IPS DF 6.9 (cell line): ENCODE measurements at regions not wholly inside any gene's neighbourhood (a gene's known extent, or its start where the extent isn't known, plus 50 kb on each side); places are given as distances from the start of the nearest gene placed in this dataset.

Experiments used
- DNase-seq: peaks from one replicate; pipeline ENCODE4 v3.0.0-alpha.2; 2013; ENCODE audit warnings: low read depth, low spot score
- H3K27ac ChIP-seq: one replicate; pipeline ENCODE4 v1.5.1; 2013; ENCODE audit warnings: low read length, control low read depth
- H3K27me3 ChIP-seq: 2 replicates; pipeline ENCODE4 v1.6.1; 2013; ENCODE audit warnings: mild to moderate bottlenecking, low read length; ENCODE audit not compliant: control insufficient read depth, insufficient read depth
- H3K36me3 ChIP-seq: 2 replicates; pipeline ENCODE4 v1.6.1; 2013; ENCODE audit warnings: low read length; ENCODE audit not compliant: control insufficient read depth, insufficient read depth
- H3K4me1 ChIP-seq: 2 replicates; pipeline ENCODE4 v1.6.1; 2013; ENCODE audit warnings: low read length; ENCODE audit not compliant: control insufficient read depth, insufficient read depth
- H3K4me3 ChIP-seq: 2 replicates; pipeline ENCODE4 v1.5.1; 2013; ENCODE audit warnings: mild to moderate bottlenecking, low read length
- H3K9me3 ChIP-seq: 2 replicates; pipeline ENCODE4 v1.6.1; 2013; ENCODE audit warnings: low read length, inconsistent platforms; ENCODE audit not compliant: control insufficient read depth, insufficient read depth
- WGBS: extraction: QIAGEN DNeasy Blood & Tissue Kit; methylation state at CpG from one replicate; pipeline ENCODE4 v1.1.7; 2013; ENCODE audit warnings: mixed read lengths, missing lambda C conversion rate; ENCODE audit not compliant: insufficient read length, insufficient coverage; 5-methylcytosine and 5-hydroxymethylcytosine counted together

DNA sequence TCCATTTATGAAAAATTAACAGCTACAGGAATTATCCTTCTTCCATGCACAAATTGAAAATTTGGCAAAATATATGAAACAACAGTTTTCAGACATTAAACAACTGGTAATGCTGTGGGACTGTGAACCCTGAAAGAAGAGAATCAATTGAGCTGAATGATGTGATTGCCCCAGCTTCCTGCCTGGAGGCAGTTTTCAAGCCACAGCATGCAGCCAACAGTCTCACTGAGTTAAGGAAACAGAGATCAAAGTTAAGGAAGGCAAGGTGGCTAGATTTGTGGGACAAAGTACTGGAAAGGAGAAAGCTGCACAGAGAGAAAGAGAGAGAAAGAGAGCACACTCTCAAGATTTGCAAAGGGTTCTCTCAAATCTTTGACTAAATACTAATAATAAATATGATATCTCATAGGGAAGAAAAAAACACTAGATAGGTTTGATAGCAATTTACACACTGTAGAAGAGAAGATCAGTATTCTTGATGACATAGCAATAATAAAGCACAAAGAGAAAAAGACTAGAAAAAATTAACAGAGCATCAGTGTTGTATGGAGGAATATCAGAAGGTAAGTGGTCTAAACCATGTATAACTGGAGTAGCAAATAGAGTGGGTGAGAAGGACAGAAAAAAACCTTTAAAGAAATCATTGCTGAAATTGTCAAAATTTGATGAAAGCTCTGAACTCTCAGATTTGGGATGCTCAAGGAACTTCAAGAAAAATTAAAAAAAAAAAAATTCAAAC is 70.1 kb upstream of the CNKSR3 start:
- DNase-seq, result no peak

DNA sequence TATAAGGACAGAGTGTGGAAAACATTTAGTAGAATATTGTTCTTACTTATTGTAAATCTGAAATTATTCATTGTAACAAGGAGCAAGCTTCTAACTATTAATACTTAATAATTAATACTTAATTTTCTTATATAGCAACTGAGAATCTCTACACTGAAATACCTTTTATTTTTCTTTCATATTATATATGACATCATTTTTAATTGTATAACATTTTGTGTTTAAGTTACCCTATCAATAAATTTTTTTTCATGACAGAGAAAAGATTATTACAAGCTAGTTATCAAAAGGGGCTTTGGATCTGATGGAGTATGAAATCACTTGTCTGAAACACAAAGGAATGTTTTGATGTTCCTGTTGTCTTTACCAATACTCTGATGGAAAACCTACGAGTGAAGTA is 72.2 kb upstream of the CNKSR3 start:
- WGBS, result no CpG with 5 or more reads among the region's 1 CpG
- Histone ChIP-seq H3K4me3 (no peak overlapping the region), H3K36me3 (no peaks in the 10 kb centered on the region), H3K27me3 (no peaks in the 10 kb centered on the region), H3K27ac (no peak overlapping the region), H3K4me1 (no peaks in the 10 kb centered on the region), H3K9me3 (no peaks in the 10 kb centered on the region)
- DNase-seq, result no peak

More for the DNA sequence above, 70.1 kb upstream of the CNKSR3 start:
- no peaks in the 10 kb centered on the region for H3K4me1 ChIP-seq
- H3K9me3 ChIP-seq, result no peaks in the 10 kb centered on the region
- no peaks in the 10 kb centered on the region for H3K27me3 ChIP-seq
- no peak overlapping the region for H3K4me3 ChIP-seq
- H3K36me3 ChIP-seq, result no peaks in the 10 kb centered on the region
- no peak overlapping the region for H3K27ac ChIP-seq

DNA sequence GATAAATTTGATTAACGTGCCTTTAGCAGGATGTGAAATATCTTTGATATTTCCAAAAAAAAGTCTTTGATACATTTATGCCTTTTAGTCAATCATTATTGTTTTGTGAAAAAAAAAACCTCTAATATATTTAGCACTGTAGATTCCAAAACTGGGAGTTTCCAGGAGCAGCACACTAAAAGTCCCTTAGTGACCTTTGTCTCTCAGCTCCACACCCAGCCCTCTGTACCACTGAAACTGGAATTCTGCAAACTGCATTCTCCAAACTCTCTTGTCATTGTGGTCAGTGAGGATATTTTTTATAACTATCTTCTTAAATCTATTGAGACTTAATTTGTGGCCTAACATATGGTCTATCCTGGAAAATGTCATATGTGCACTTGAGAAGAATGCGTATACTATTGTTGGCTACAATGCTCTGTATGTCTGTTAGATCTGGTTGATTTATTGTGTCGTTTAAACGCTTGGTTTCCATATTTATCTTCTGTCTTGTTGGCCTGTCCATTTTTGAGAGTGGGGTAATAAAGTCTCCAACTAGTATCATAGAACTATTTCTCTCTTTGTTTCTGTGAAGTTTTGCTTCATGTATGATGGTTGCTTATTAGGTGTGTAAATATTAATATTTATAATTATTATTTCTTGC is 73.2 kb upstream of the CNKSR3 start:
- Histone ChIP-seq H3K27ac (no peak overlapping the region), H3K4me1 (no peaks in the 10 kb centered on the region), H3K9me3 (no peaks in the 10 kb centered on the region), H3K36me3 (no peaks in the 10 kb centered on the region), H3K4me3 (no peak overlapping the region), H3K27me3 (no peaks in the 10 kb centered on the region)
- no peak for DNase-seq
- no CpG with 5 or more reads among the region's 4 CpGs for WGBS

GRCh38 chr6:154590756-154591155 is 80.3 kb upstream of the CNKSR3 start:
- no CpG with 5 or more reads among the region's 4 CpGs for WGBS
- Histone ChIP-seq H3K9me3 (no peaks in the 10 kb centered on the region), H3K4me1 (peaks cover 2% of the 10 kb centered on the region; the same call in 1 of the 2 replicates), H3K36me3 (no peaks in the 10 kb centered on the region), H3K27ac (no peak overlapping the region), H3K4me3 (no peak overlapping the region), H3K27me3 (no peaks in the 10 kb centered on the region)
- DNase-seq, result no peak

DNA sequence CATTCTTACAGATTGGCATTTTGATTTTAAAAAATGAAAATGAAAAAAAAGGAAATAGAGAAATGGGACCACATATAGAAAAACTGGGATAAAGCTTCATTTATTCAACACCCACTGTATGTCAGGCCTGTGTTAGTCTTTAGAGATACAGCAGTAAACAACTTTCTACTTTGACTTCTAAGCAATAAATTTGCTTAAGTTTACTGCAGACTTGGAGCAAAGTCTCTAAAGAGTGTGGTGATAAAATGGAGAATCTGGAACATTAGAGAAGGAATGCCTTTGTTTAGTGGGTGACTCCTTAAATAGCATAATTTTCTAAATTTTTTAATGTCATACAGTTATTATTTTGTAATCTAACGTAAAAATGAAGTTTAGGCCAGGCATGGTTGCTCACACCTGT is 80.7 kb upstream of the CNKSR3 start:
- Histone ChIP-seq H3K27me3 (no peaks in the 10 kb centered on the region), H3K36me3 (no peaks in the 10 kb centered on the region), H3K9me3 (no peaks in the 10 kb centered on the region), H3K27ac (no peak overlapping the region), H3K4me1 (peaks cover 2% of the 10 kb centered on the region; the same call in 1 of the 2 replicates), H3K4me3 (no peak overlapping the region)
- no CpG with 5 or more reads among the region's 1 CpG for WGBS
- no peak for DNase-seq

DNA sequence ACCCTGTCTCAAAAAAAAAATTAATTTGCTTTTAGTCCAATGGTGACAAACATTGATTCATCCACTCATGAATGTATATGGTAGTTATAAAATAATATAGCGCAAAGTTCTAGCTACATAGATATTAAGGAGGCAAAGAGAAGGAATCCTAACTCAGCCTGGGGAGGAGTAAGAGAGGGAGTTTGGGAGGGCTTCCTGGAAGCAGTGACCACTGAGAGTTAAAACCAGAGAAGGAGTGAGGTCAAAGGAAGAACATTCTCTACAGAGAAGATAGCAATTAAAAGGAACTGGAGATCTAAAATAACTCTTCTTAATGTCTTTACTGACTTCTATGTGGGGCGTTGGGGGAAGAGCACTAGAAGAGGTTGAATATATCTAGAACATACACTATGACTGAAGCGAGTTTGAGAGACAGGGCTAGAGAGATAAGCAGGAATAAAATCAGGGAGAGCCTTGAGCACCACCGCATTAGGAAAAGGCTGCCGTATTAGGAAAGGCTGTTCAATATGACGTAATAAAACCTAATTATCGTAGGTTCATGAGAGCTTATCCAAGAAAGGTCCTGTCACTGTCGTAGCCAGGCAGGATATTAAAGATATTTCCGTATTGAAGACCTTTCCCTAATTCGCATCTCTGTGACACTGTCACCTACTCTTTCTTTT is 81.8 kb upstream of the CNKSR3 start:
- no peak for DNase-seq
- Histone ChIP-seq H3K4me3 (no peak overlapping the region), H3K9me3 (no peaks in the 10 kb centered on the region), H3K27me3 (no peaks in the 10 kb centered on the region), H3K4me1 (peaks cover 2% of the 10 kb centered on the region; the same call in 1 of the 2 replicates), H3K36me3 (no peaks in the 10 kb centered on the region), H3K27ac (no peak overlapping the region)
- WGBS, result no CpG with 5 or more reads among the region's 10 CpGs

- WGBS, result no CpG with 5 or more reads among the region's 7 CpGs
- no peak overlapping the region for H3K4me3 ChIP-seq
- H3K36me3 ChIP-seq, result no peaks in the 10 kb centered on the region
- peaks cover 2% of the 10 kb centered on the region; the same call in 1 of the 2 replicates for H3K4me1 ChIP-seq
- no peak for DNase-seq
- H3K27me3 ChIP-seq, result no peaks in the 10 kb centered on the region
- no peak overlapping the region for H3K27ac ChIP-seq
- no peaks in the 10 kb centered on the region for H3K9me3 ChIP-seq
Measured at GRCh38 chr6:154593122-154593521, 82.6 kb upstream of the CNKSR3 start.

DNA sequence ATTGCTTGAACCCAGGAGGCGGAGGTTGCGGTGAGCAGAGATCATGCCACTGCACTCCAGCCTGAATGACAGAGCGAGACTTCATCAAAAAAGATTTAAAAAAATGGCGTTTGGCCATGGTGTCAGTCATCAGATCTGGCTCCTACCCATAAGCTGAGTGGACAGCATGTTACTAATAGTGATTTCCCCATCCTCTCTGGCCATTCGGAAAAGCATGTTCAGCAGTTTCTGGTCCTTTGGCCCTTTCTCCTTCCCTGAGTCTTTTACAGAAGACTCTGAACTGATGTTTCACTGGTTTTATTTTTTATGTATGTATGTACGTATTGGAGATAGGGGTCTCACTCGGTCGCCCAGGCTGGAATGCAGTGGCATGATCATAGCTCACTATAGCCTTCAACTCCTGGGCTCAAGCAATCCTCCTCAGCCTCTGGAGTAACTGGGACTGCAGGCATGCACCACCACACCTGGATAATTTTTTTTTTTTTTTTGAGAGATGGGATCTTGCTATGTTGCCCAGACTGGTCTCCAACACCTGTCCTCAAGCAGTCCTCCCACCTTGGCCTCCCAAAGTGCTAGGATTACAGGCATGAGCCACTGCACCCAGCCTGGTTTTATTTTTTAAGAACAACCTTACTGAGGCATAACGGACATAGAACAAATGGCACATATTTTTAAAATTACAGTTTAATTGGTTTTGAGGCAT is 84.2 kb upstream of the CNKSR3 start:
- no peak overlapping the region for H3K27ac ChIP-seq
- no peak overlapping the region for H3K4me3 ChIP-seq
- peaks cover 2% of the 10 kb centered on the region; the same call in 1 of the 2 replicates for H3K4me1 ChIP-seq
- H3K36me3 ChIP-seq, result no peaks in the 10 kb centered on the region
- no peak for DNase-seq
- no CpG with 5 or more reads among the region's 9 CpGs for WGBS
- no peaks in the 10 kb centered on the region for H3K27me3 ChIP-seq
- H3K9me3 ChIP-seq, result no peaks in the 10 kb centered on the region

- Histone ChIP-seq H3K9me3 (no peaks in the 10 kb centered on the region), H3K4me3 (no peak overlapping the region), H3K4me1 (peaks cover 2% of the 10 kb centered on the region; the same call in 1 of the 2 replicates), H3K27me3 (no peaks in the 10 kb centered on the region), H3K36me3 (no peaks in the 10 kb centered on the region), H3K27ac (no peak overlapping the region)
- no CpG with 5 or more reads among the region's 1 CpG for WGBS
- DNase-seq, result no peak
Measured at GRCh38 chr6:154595538-154595937, 85.1 kb upstream of the CNKSR3 start.

GRCh38 chr6:154596009-154596408 is 85.5 kb upstream of the CNKSR3 start:
- no CpG with 5 or more reads among the region's 2 CpGs for WGBS
- Histone ChIP-seq H3K4me1 (peaks cover 2% of the 10 kb centered on the region; the same call in 1 of the 2 replicates), H3K4me3 (no peak overlapping the region), H3K9me3 (no peaks in the 10 kb centered on the region), H3K27me3 (no peaks in the 10 kb centered on the region), H3K27ac (no peak overlapping the region), H3K36me3 (no peaks in the 10 kb centered on the region)
- DNase-seq, result no peak
